Neuronal stem cell (in vitro differentiated cells): ENCODE measurements at regions not wholly inside any gene's neighbourhood (a gene's known extent, or its start where the extent isn't known, plus 50 kb on each side); places are given as distances from the start of the nearest gene placed in this dataset.

Experiments used
- DNase-seq: peaks from one replicate; pipeline ENCODE4 v3.0.0-alpha.2; 2013; ENCODE audit warnings: low spot score
- H2AFZ ChIP-seq: one replicate; pipeline ENCODE4 v1.6.1; 2013; ENCODE audit warnings: mild to moderate bottlenecking, low read length, inconsistent platforms
- H2AK5ac ChIP-seq: 2 replicates; pipeline ENCODE4 v1.6.1; 2013; ENCODE audit warnings: low read depth, mild to moderate bottlenecking, inconsistent platforms, low read length, moderate library complexity, mixed read lengths
- H2BK120ac ChIP-seq: 2 replicates; pipeline ENCODE4 v1.6.1; 2013; ENCODE audit warnings: low read depth, mild to moderate bottlenecking, inconsistent platforms, low read length, moderate library complexity, mixed read lengths
- H2BK12ac ChIP-seq: one replicate; pipeline ENCODE4 v1.6.1; 2013; ENCODE audit warnings: low read length, inconsistent platforms
- H2BK15ac ChIP-seq: 2 replicates; pipeline ENCODE4 v1.6.1; 2013; ENCODE audit warnings: mild to moderate bottlenecking, low read length, inconsistent platforms, mixed read lengths
- H2BK5ac ChIP-seq: one replicate; pipeline ENCODE4 v1.6.1; 2013; ENCODE audit warnings: inconsistent platforms, mild to moderate bottlenecking, low read length, moderate library complexity
- H3K14ac ChIP-seq: one replicate; pipeline ENCODE4 v1.6.1; 2013; ENCODE audit warnings: low read length, inconsistent platforms
- H3K18ac ChIP-seq: 2 replicates; pipeline ENCODE4 v1.6.1; 2013; ENCODE audit warnings: low read length, inconsistent platforms
- H3K23ac ChIP-seq: 2 replicates; pipeline ENCODE4 v1.6.1; 2013; ENCODE audit warnings: low read depth, mild to moderate bottlenecking, mixed read lengths, low read length, inconsistent platforms; ENCODE audit not compliant: poor library complexity
- H3K27ac ChIP-seq: replicated peaks from 3 replicates; pipeline ENCODE4 v1.5.1; 2013; ENCODE audit warnings: low read length, inconsistent platforms
- H3K27me3 ChIP-seq, 3 experiments: 2 replicates each; pipeline ENCODE4 v1.6.1; 2013; ENCODE audit warnings: low read length in 3 of 3, mild to moderate bottlenecking in 2 of 3, inconsistent platforms in 1 of 3, low read depth in 1 of 3, mixed read lengths in 1 of 3, moderate library complexity in 1 of 3; ENCODE audit not compliant: control insufficient read depth in 3 of 3, insufficient read depth in 3 of 3
- H3K36me3 ChIP-seq, 2 donors: replicated peaks in 1 of 2; 2 replicates each; pipeline ENCODE4 v1.6.1; 2013; ENCODE audit warnings: low read length in 2 of 2; ENCODE audit not compliant: control insufficient read depth in 2 of 2, insufficient read depth in 2 of 2
- H3K4ac ChIP-seq: 2 replicates; pipeline ENCODE4 v1.6.1; 2013; ENCODE audit warnings: inconsistent platforms, mild to moderate bottlenecking, low read length, moderate library complexity
- H3K4me1 ChIP-seq, 2 donors: 1 replicate in 1 of 2; 2 replicates in 1 of 2; pipeline ENCODE4 v1.6.1; 2013; ENCODE audit warnings: low read length in 2 of 2, low read depth in 1 of 2; ENCODE audit not compliant: control insufficient read depth in 2 of 2, insufficient read depth in 1 of 2
- H3K4me2 ChIP-seq: one replicate; pipeline ENCODE4 v1.6.1; 2013; ENCODE audit warnings: mild to moderate bottlenecking, low read length, inconsistent platforms; ENCODE audit not compliant: insufficient read depth, poor library complexity, severe bottlenecking
- H3K4me3 ChIP-seq, 2 donors: 2 replicates each; pipeline ENCODE4 v1.5.1; 2013; ENCODE audit warnings: low read length in 2 of 2, mild to moderate bottlenecking in 2 of 2, inconsistent platforms in 1 of 2, moderate library complexity in 1 of 2
- H3K79me1 ChIP-seq: one replicate; pipeline ENCODE4 v1.6.1; 2013; ENCODE audit warnings: low read depth, mild to moderate bottlenecking, inconsistent platforms, low read length, moderate library complexity
- H3K9ac ChIP-seq: one replicate; pipeline ENCODE4 v1.6.1; 2013; ENCODE audit warnings: mild to moderate bottlenecking, low read depth, low read length, inconsistent platforms; ENCODE audit not compliant: poor library complexity
- H3K9me3 ChIP-seq, 2 donors: replicated peaks in 1 of 2; 2 replicates each; pipeline versions ENCODE3 to v1.6.1; 2013; ENCODE audit warnings: low read length in 2 of 2, mild to moderate bottlenecking in 2 of 2, inconsistent platforms in 1 of 2, low read depth in 1 of 2, mixed read lengths in 1 of 2, moderate library complexity in 1 of 2; ENCODE audit not compliant: control insufficient read depth in 2 of 2, insufficient read depth in 1 of 2
- H4K8ac ChIP-seq: one replicate; pipeline ENCODE4 v1.6.1; 2013; ENCODE audit warnings: low read depth, mild to moderate bottlenecking, inconsistent platforms, low read length, moderate library complexity
- H4K91ac ChIP-seq: one replicate; pipeline ENCODE4 v1.6.1; 2013; ENCODE audit warnings: low read length, low read depth, mild to moderate bottlenecking, inconsistent platforms; ENCODE audit not compliant: poor library complexity
- WGBS, 2 donors: extraction: QIAGEN DNeasy Blood & Tissue Kit; methylation state at CpG; one replicate each; pipeline ENCODE4 v1.1.7; 2013; ENCODE audit warnings: missing lambda C conversion rate in 2 of 2, mixed read lengths in 1 of 2; ENCODE audit not compliant: insufficient read length in 2 of 2, insufficient replicate concordance in 1 of 2; ENCODE audit errors: extremely low coverage in 2 of 2; 5-methylcytosine and 5-hydroxymethylcytosine counted together

DNA sequence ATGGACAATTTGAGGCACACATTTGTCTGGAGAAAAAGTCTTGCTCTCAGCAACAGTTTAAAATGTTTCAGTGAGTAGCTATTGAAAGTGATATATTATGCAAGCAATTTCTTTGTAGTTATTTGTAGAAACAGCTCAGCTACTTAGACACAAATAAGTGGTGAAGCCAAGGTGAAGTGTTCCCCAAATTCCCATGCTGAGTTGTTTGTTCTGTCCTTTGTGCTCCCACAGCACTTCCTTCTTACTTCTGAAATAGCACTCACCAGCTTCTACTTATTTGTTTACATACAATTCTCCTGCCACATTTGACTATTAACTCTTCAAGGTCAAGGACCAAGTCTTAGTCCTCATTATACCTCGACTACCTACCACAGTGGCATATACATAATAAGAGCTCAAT lies 638.6 kb upstream of the LRRC4C start:
- Histone ChIP-seq H2BK5ac (no peak overlapping the region), H3K9ac (no peak overlapping the region), H2AK5ac (no peak overlapping the region), H3K79me1 (no peaks in the 10 kb centered on the region), H3K27ac (no peak overlapping the region), H4K91ac (no peak overlapping the region), H3K4me2 (no peak overlapping the region), H3K14ac (no peak overlapping the region), H3K18ac (no peak overlapping the region), H2BK120ac (no peak overlapping the region), H3K4ac (no peak overlapping the region), H4K8ac (no peak overlapping the region), H3K4me3 (no peak overlapping the region), H2BK12ac (no peak overlapping the region), H3K9me3 (peaks cover 0 to 2% of the 10 kb centered on the region in 2 donors), H3K4me1 (no peaks in the 10 kb centered on the region), H2AFZ (no peak overlapping the region), H3K23ac (no peak overlapping the region), H3K27me3 (no peaks in the 10 kb centered on the region), H3K36me3 (no peaks in the 10 kb centered on the region), H2BK15ac (no peak overlapping the region)
- WGBS, 2 donors: no CpG with 5 or more reads among the region's 1 CpG
- no peak for DNase-seq

DNA sequence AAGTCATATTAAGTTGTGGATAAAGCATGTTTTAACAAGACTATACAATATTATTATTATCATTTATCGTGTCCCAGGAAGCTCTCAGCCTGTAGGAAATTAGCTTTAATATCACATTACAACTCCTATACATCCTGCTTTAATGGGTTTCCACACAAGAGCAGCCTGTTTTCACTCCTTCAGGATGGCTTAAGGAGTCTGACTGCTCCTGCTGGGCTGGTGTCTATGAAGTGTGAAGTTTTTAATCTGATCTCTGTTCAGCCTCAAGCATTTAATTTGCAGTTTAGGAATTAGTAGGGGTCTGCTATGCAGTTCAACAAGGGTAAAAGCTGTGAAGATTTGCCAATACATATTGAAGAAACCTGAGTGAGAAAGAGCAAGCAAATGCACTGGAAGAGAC lies 653.4 kb upstream of the LRRC4C start:
- Histone ChIP-seq H3K4me1 (no peaks in the 10 kb centered on the region), H2AK5ac (no peak overlapping the region), H2AFZ (no peak overlapping the region), H3K4me3 (no peak overlapping the region), H3K27me3 (no peaks in the 10 kb centered on the region), H3K79me1 (no peaks in the 10 kb centered on the region), H4K91ac (no peak overlapping the region), H2BK5ac (no peak overlapping the region), H3K4ac (no peak overlapping the region), H3K9ac (no peak overlapping the region), H3K4me2 (no peak overlapping the region), H3K18ac (no peak overlapping the region), H4K8ac (no peak overlapping the region), H3K23ac (no peak overlapping the region), H3K27ac (no peak overlapping the region), H3K36me3 (no peaks in the 10 kb centered on the region), H2BK120ac (no peak overlapping the region), H3K14ac (no peak overlapping the region), H2BK12ac (no peak overlapping the region), H3K9me3 (no peaks in the 10 kb centered on the region), H2BK15ac (no peak overlapping the region)
- no CpG with 5 or more reads among the region's 1 CpG for WGBS, 2 donors
- no peak for DNase-seq

DNA sequence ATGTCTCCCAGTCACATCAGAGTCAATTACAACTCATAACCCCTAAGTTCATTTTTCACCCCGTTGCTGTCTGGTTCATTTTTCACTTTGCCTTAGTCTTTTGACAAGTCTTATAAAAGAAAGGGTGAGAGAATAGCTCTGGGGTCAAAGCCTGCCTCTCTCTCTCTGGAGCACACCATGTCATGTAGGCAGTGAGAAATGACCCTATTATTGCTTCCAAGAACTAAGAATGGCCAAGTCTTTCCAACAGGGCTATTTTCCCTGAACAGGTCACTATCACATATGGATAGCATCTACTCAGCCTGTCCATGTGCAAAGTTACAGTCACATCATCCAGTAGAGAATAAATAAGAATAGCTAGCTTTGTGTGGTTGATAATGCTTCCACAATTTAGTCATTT lies 655.5 kb upstream of the LRRC4C start:
- no peaks in the 10 kb centered on the region for H3K4me1 ChIP-seq
- H3K27me3 ChIP-seq: no peaks in the 10 kb centered on the region
- no peaks in the 10 kb centered on the region for H3K79me1 ChIP-seq
- H3K18ac ChIP-seq: no peak overlapping the region
- H3K23ac ChIP-seq: no peak overlapping the region
- H3K4me3 ChIP-seq: no peak overlapping the region
- no peak overlapping the region for H3K4ac ChIP-seq
- H3K9me3 ChIP-seq: no peaks in the 10 kb centered on the region
- H4K91ac ChIP-seq: no peak overlapping the region
- no peak overlapping the region for H3K4me2 ChIP-seq
- H4K8ac ChIP-seq: no peak overlapping the region
- whole genome bisulfite sequencing, 2 donors: no CpG with 5 or more reads among the region's 1 CpG
- no peaks in the 10 kb centered on the region for H3K36me3 ChIP-seq
- no peak overlapping the region for H2AK5ac ChIP-seq
- H3K27ac ChIP-seq: no peak overlapping the region
- H2BK120ac ChIP-seq: no peak overlapping the region
- H2BK12ac ChIP-seq: no peak overlapping the region
- DNase-seq: no peak
- H2BK5ac ChIP-seq: no peak overlapping the region
- no peak overlapping the region for H3K14ac ChIP-seq
- no peak overlapping the region for H2AFZ ChIP-seq
- H2BK15ac ChIP-seq: no peak overlapping the region
- no peak overlapping the region for H3K9ac ChIP-seq

DNA sequence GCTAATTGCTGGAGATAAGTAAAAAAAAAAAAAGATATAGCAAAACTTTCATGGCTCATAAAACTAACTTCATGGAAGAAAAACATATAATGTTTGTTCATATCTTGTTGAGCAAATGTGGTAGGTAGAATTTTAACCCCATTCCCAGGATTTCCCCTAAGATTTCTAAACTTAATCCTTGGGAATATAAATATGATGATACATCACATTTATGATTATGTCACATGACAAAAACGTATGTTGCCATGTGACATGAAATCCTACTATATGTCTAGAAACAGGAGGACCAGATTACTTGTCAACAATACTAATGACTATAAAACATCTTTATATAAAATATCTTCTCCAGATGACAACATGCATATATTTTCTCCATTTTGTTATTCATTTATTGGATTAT lies 679.0 kb upstream of the LRRC4C start:
- Histone ChIP-seq H2AK5ac (no peak overlapping the region), H2BK5ac (no peak overlapping the region), H3K4ac (no peak overlapping the region), H4K8ac (no peak overlapping the region), H2AFZ (no peak overlapping the region), H3K4me2 (no peak overlapping the region), H3K36me3 (no peaks in the 10 kb centered on the region), H3K4me3 (no peak overlapping the region), H2BK12ac (no peak overlapping the region), H4K91ac (no peak overlapping the region), H3K79me1 (no peaks in the 10 kb centered on the region), H2BK15ac (no peak overlapping the region), H3K23ac (no peak overlapping the region), H3K9ac (no peak overlapping the region), H3K27me3 (no peaks in the 10 kb centered on the region), H3K18ac (no peak overlapping the region), H3K14ac (no peak overlapping the region), H2BK120ac (no peak overlapping the region), H3K27ac (no peak overlapping the region), H3K9me3 (no peaks in the 10 kb centered on the region), H3K4me1 (no peaks in the 10 kb centered on the region)
- no CpG with 5 or more reads among the region's 1 CpG for WGBS, 2 donors
- DNase-seq: no peak
